CD14-positive monocyte (primary cell): ENCODE measurements at regions not wholly inside any gene's neighbourhood (a gene's known extent, or its start where the extent isn't known, plus 50 kb on each side); places are given as distances from the start of the nearest gene placed in this dataset.
"Not testable (repeated sequence)": the region's sequence is repeated elsewhere in the genome, so short reads cannot be mapped to it uniquely, and the experiment has no call there.

Experiments
- DNase-seq, 3 donors: peaks; one replicate each; pipeline ENCODE4 v3.0.0-alpha.2; 2011 to 2022
- H2AFZ ChIP-seq: 2 replicates; pipeline ENCODE4 v1.6.0; 2012; ENCODE audit warnings: mild to moderate bottlenecking, low read depth, low read length, inconsistent platforms; ENCODE audit not compliant: insufficient read depth, poor library complexity, severe bottlenecking
- H3K27ac ChIP-seq, 2 donors: 1 replicate in 1 of 2; 2 replicates in 1 of 2; pipeline ENCODE4 v1.5.1; 2012 to 2013; ENCODE audit warnings: low read length in 2 of 2, control low read depth in 1 of 2, inconsistent platforms in 1 of 2, low read depth in 1 of 2, mild to moderate bottlenecking in 1 of 2
- H3K27me3 ChIP-seq, 2 donors: one replicate each; pipeline versions ENCODE4 v1.6.0 to v1.6.1; 2011 to 2013; ENCODE audit warnings: low read length in 2 of 2; ENCODE audit not compliant: control insufficient read depth in 2 of 2, insufficient read depth in 2 of 2
- H3K36me3 ChIP-seq, 2 donors: replicated peaks in 1 of 2; 1 replicate in 1 of 2; 2 replicates in 1 of 2; pipeline versions ENCODE4 v1.5.1 to v1.6.1; 2012 to 2013; ENCODE audit warnings: low read length in 2 of 2, control low read depth in 1 of 2, inconsistent platforms in 1 of 2, mild to moderate bottlenecking in 1 of 2; ENCODE audit not compliant: insufficient read depth in 2 of 2, control insufficient read depth in 1 of 2
- H3K4me1 ChIP-seq, 2 donors: 1 replicate in 1 of 2; 2 replicates in 1 of 2; pipeline versions ENCODE4 v1.5.1 to v1.6.1; 2012 to 2013; ENCODE audit warnings: low read length in 2 of 2, control low read depth in 1 of 2, inconsistent platforms in 1 of 2, mild to moderate bottlenecking in 1 of 2, moderate library complexity in 1 of 2; ENCODE audit not compliant: insufficient read depth in 2 of 2, control insufficient read depth in 1 of 2
- H3K4me2 ChIP-seq: replicated peaks from 2 replicates; pipeline ENCODE3; 2012; ENCODE audit warnings: low read length, moderate library complexity, mild to moderate bottlenecking; ENCODE audit not compliant: poor library complexity, severe bottlenecking; ENCODE audit errors: extremely low read depth
- H3K4me3 ChIP-seq, 3 experiments: fragments of 200-600 bp in 1 of 3; sonication (generic) in 1 of 3; replicated peaks in 1 of 3; 1 replicate in 2 of 3; 2 replicates in 1 of 3; pipeline ENCODE4 v1.5.1; 2011 to 2013; ENCODE audit warnings: low read length in 3 of 3, mild to moderate bottlenecking in 3 of 3, control low read depth in 2 of 3, low read depth in 2 of 3, inconsistent platforms in 1 of 3, moderate library complexity in 1 of 3
- H3K79me2 ChIP-seq: 2 replicates; pipeline ENCODE4 v1.6.0; 2012; ENCODE audit warnings: mild to moderate bottlenecking, control low read depth, inconsistent platforms, low read length, moderate library complexity; ENCODE audit not compliant: insufficient read depth
- H3K9ac ChIP-seq: 2 replicates; pipeline ENCODE4 v1.6.0; 2017; ENCODE audit warnings: low read length, mild to moderate bottlenecking; ENCODE audit not compliant: insufficient read depth, poor library complexity, severe bottlenecking
- H3K9me3 ChIP-seq, 2 donors: replicated peaks in 1 of 2; 1 replicate in 1 of 2; 2 replicates in 1 of 2; pipeline versions ENCODE4 v1.5.1 to v1.6.1; 2012 to 2013; ENCODE audit warnings: low read length in 2 of 2, control low read depth in 1 of 2; ENCODE audit not compliant: control insufficient read depth in 1 of 2, insufficient read depth in 1 of 2
- H4K20me1 ChIP-seq: 2 replicates; pipeline ENCODE4 v1.6.0; 2012; ENCODE audit warnings: mild to moderate bottlenecking, low read length, control low read depth, moderate library complexity; ENCODE audit not compliant: insufficient read depth
- H3K27ac Mint-ChIP-seq, 7 donors: one replicate each; pipeline ENCODE4 v1.8.0; 2020; ENCODE audit warnings: mild to moderate bottlenecking in 7 of 7, mixed read lengths in 7 of 7, moderate library complexity in 6 of 7, inconsistent platforms in 2 of 7
- H3K27me3 Mint-ChIP-seq, 3 donors: one replicate each; pipeline ENCODE4 v1.8.0; 2021 to 2022; ENCODE audit warnings: low read depth in 3 of 3, mild to moderate bottlenecking in 3 of 3, mixed read lengths in 3 of 3, moderate library complexity in 3 of 3, inconsistent platforms in 1 of 3
- H3K36me3 Mint-ChIP-seq, 2 donors: one replicate each; pipeline ENCODE4 v1.8.0; 2020; ENCODE audit warnings: mixed read lengths in 2 of 2, inconsistent platforms in 1 of 2, mild to moderate bottlenecking in 1 of 2
- H3K4me1 Mint-ChIP-seq: one replicate; pipeline ENCODE4 v1.8.0; 2020; ENCODE audit warnings: mild to moderate bottlenecking, mixed read lengths
- H3K4me3 Mint-ChIP-seq, 2 donors: one replicate each; pipeline ENCODE4 v1.8.0; 2020; ENCODE audit warnings: mild to moderate bottlenecking in 2 of 2, mixed read lengths in 2 of 2, moderate library complexity in 1 of 2
- H3K9me3 Mint-ChIP-seq, 7 donors: one replicate each; pipeline ENCODE4 v1.8.0; 2020 to 2022; ENCODE audit warnings: mixed read lengths in 7 of 7, mild to moderate bottlenecking in 6 of 7, moderate library complexity in 6 of 7, inconsistent platforms in 2 of 7
- WGBS: methylation state at CpG from one replicate; pipeline ENCODE4 v1.1.5; 2013; ENCODE audit warnings: missing lambda C conversion rate; ENCODE audit not compliant: insufficient coverage; 5-methylcytosine and 5-hydroxymethylcytosine counted together
- intact Hi-C, 2 donors: fragments of 100-400 bp; cut with micrococcal nuclease; formaldehyde crosslinking; loops; one replicate each; pipeline versions ENCODE4 v1.15.0 to v1.15.1; 2023

GRCh38 chr16:18159185-18159584 lies 177.4 kb downstream of the NPIPA8 start:
- H3K27ac ChIP-seq, H3K27me3 Mint-ChIP-seq, H3K9me3 ChIP-seq, DNase-seq, H3K27ac Mint-ChIP-seq, H3K79me2 ChIP-seq, H3K27me3 ChIP-seq, H3K4me3 Mint-ChIP-seq, H3K36me3 Mint-ChIP-seq, H3K9me3 Mint-ChIP-seq, H4K20me1 ChIP-seq, H3K36me3 ChIP-seq, H3K4me2 ChIP-seq, H3K9ac ChIP-seq, H3K4me1 ChIP-seq, H2AFZ ChIP-seq, H3K4me1 Mint-ChIP-seq, H3K4me3 ChIP-seq, intact Hi-C loops: not testable (repeated sequence)
- WGBS: no CpG with 5 or more reads among the region's 1 CpG

- H3K27ac ChIP-seq, H3K36me3 Mint-ChIP-seq, H3K9me3 Mint-ChIP-seq, H3K79me2 ChIP-seq, H3K27me3 ChIP-seq, H3K4me3 Mint-ChIP-seq, H3K4me1 Mint-ChIP-seq, H2AFZ ChIP-seq, DNase-seq, H3K4me1 ChIP-seq, H3K36me3 ChIP-seq, H3K9me3 ChIP-seq, H3K9ac ChIP-seq, H3K27me3 Mint-ChIP-seq, H4K20me1 ChIP-seq, intact Hi-C loops, H3K27ac Mint-ChIP-seq, H3K4me2 ChIP-seq, H3K4me3 ChIP-seq: not testable (repeated sequence)
- WGBS: no CpG with 5 or more reads among the region's 1 CpG
These were observed 178.7 kb downstream of the NPIPA8 start for GRCh38 chr16:18157854-18158253.

GRCh38 chr16:18152832-18153231 lies 183.7 kb downstream of the NPIPA8 start:
- H3K27ac Mint-ChIP-seq, H3K4me3 ChIP-seq, H2AFZ ChIP-seq, H3K4me3 Mint-ChIP-seq, H3K4me1 Mint-ChIP-seq, H3K79me2 ChIP-seq, H3K9me3 ChIP-seq, H3K36me3 ChIP-seq, DNase-seq, H3K27me3 ChIP-seq, H3K27ac ChIP-seq, intact Hi-C loops, H3K4me2 ChIP-seq, H3K9ac ChIP-seq, H3K36me3 Mint-ChIP-seq, H3K9me3 Mint-ChIP-seq, H3K27me3 Mint-ChIP-seq, H4K20me1 ChIP-seq, H3K4me1 ChIP-seq: not testable (repeated sequence)
- WGBS: no CpG with 5 or more reads among the region's 6 CpGs

GRCh38 chr16:18148132-18148531 lies 188.4 kb downstream of the NPIPA8 start:
- H2AFZ ChIP-seq, H3K4me1 ChIP-seq, H3K36me3 Mint-ChIP-seq, H3K9me3 ChIP-seq, H3K9ac ChIP-seq, H3K4me3 Mint-ChIP-seq, H3K9me3 Mint-ChIP-seq, H3K79me2 ChIP-seq, H3K27ac ChIP-seq, DNase-seq, H4K20me1 ChIP-seq, H3K27me3 Mint-ChIP-seq, H3K4me3 ChIP-seq, intact Hi-C loops, H3K4me1 Mint-ChIP-seq, H3K36me3 ChIP-seq, H3K4me2 ChIP-seq, H3K27me3 ChIP-seq, H3K27ac Mint-ChIP-seq: not testable (repeated sequence)
- WGBS: no CpG with 5 or more reads among the region's 5 CpGs
